ENCODE measurements at regions not wholly inside any gene's neighbourhood (a gene's known extent, or its start where the extent isn't known, plus 50 kb on each side); places are given as distances from the start of the nearest gene placed in this dataset.

DNA sequence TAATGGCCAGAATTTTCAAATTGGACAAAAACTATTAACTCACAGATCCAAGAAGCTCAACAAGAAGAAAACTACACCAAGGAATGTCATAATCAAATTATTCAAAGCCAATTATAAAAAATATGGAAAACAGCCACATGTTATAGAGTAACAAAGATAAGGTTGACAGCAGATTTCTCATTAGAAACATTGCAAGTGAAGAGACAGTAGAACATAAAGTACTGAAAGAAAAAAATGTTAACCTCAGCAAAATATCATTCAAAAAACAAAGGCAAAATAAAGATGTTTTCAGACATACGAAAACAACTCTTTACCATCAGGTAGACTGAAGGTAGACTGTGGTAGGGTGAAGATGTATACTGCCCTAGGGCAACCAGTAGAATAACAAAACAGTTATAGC lies 83.4 kb downstream of the KCNRG start:
- TF ChIP-seq CTCF (IDR thresholded peaks at IDR 0.05; ENCODE audit: insufficient read depth, low read depth, low read length), result no peak
- no peak for TF ChIP-seq EZH2 (IDR thresholded peaks at IDR 0.05; ENCODE audit: insufficient read depth, low read length)

Data from astrocyte (in vitro differentiated cells and primary cell).